ENCODE measurements at regions not wholly inside any gene's neighbourhood (a gene's known extent, or its start where the extent isn't known, plus 50 kb on each side); places are given as distances from the start of the nearest gene placed in this dataset.
"Not testable (repeated sequence)": the region's sequence is repeated elsewhere in the genome, so short reads cannot be mapped to it uniquely, and the experiment has no call there.

GRCh38 chrX:131881194-131881593 is 141.9 kb upstream of the STK26 start:
- no peak for TF ChIP-seq CTCF (IDR thresholded peaks at IDR 0.05; ENCODE audit: insufficient read depth, low read length, severe bottlenecking)
- DNase-seq (ENCODE audit: low read depth) = no peak
- Histone ChIP-seq H3K4me3 (ENCODE audit: low read depth, low read length) (no peak overlapping the region), H3K36me3 (ENCODE audit: control insufficient read depth, insufficient read depth, low read length) (no peaks in the 10 kb centered on the region), H3K27me3 (ENCODE audit: control insufficient read depth, insufficient read depth, low read length) (no peaks in the 10 kb centered on the region)
- no peak for FAIRE-seq

GRCh38 chrX:131885042-131885441 is 138.1 kb upstream of the STK26 start:
- H3K4me3 ChIP-seq (ENCODE audit: low read depth, low read length); FAIRE-seq; H3K27me3 ChIP-seq (ENCODE audit: control insufficient read depth, insufficient read depth, low read length); DNase-seq (ENCODE audit: low read depth); H3K36me3 ChIP-seq (ENCODE audit: control insufficient read depth, insufficient read depth, low read length): not testable (repeated sequence)

GRCh38 chrX:131893857-131894256 is 129.2 kb upstream of the STK26 start:
- not testable (repeated sequence) for FAIRE-seq; H3K27me3 ChIP-seq (ENCODE audit: control insufficient read depth, insufficient read depth, low read length); DNase-seq (ENCODE audit: low read depth); H3K4me3 ChIP-seq (ENCODE audit: low read depth, low read length); H3K36me3 ChIP-seq (ENCODE audit: control insufficient read depth, insufficient read depth, low read length)

GRCh38 chrX:131894995-131895394 is 128.1 kb upstream of the STK26 start:
- DNase-seq (ENCODE audit: low read depth) = peak; percentile 68
- TF ChIP-seq CTCF (IDR thresholded peaks at IDR 0.05; ENCODE audit: insufficient read depth, low read length, severe bottlenecking) = no peak
- H3K27me3 ChIP-seq (ENCODE audit: control insufficient read depth, insufficient read depth, low read length) = no peaks in the 10 kb centered on the region
- no peaks in the 10 kb centered on the region for H3K36me3 ChIP-seq (ENCODE audit: control insufficient read depth, insufficient read depth, low read length)
- no peak overlapping the region for H3K4me3 ChIP-seq (ENCODE audit: low read depth, low read length)
- FAIRE-seq = no peak

- Histone ChIP-seq H3K36me3 (ENCODE audit: control insufficient read depth, insufficient read depth, low read length) (no peaks in the 10 kb centered on the region), H3K27me3 (ENCODE audit: control insufficient read depth, insufficient read depth, low read length) (no peaks in the 10 kb centered on the region), H3K4me3 (ENCODE audit: low read depth, low read length) (no peak overlapping the region)
- TF ChIP-seq CTCF (IDR thresholded peaks at IDR 0.05; ENCODE audit: insufficient read depth, low read length, severe bottlenecking) = peak; percentile 20
- no peak for DNase-seq (ENCODE audit: low read depth)
- no peak for FAIRE-seq
Observed at GRCh38 chrX:131895807-131896206, 127.3 kb upstream of the STK26 start.

- FAIRE-seq = no peak
- H3K36me3 ChIP-seq (ENCODE audit: control insufficient read depth, insufficient read depth, low read length) = no peaks in the 10 kb centered on the region
- no peaks in the 10 kb centered on the region for H3K27me3 ChIP-seq (ENCODE audit: control insufficient read depth, insufficient read depth, low read length)
- no peak overlapping the region for H3K4me3 ChIP-seq (ENCODE audit: low read depth, low read length)
- DNase-seq (ENCODE audit: low read depth) = no peak
- TF ChIP-seq CTCF (IDR thresholded peaks at IDR 0.05; ENCODE audit: insufficient read depth, low read length, severe bottlenecking) = no peak
Observed at GRCh38 chrX:131901546-131901945, 121.6 kb upstream of the STK26 start.

- no peaks in the 10 kb centered on the region for H3K27me3 ChIP-seq (ENCODE audit: control insufficient read depth, insufficient read depth, low read length)
- DNase-seq (ENCODE audit: low read depth) = no peak
- no peak for TF ChIP-seq CTCF (IDR thresholded peaks at IDR 0.05; ENCODE audit: insufficient read depth, low read length, severe bottlenecking)
- H3K4me3 ChIP-seq (ENCODE audit: low read depth, low read length) = no peak overlapping the region
- no peak for FAIRE-seq
- H3K36me3 ChIP-seq (ENCODE audit: control insufficient read depth, insufficient read depth, low read length) = no peaks in the 10 kb centered on the region
Observed at GRCh38 chrX:131907488-131908314, 115.4 kb upstream of the STK26 start.
